Astrocyte (in vitro differentiated cells and primary cell): ENCODE measurements at regions not wholly inside any gene's neighbourhood (a gene's known extent, or its start where the extent isn't known, plus 50 kb on each side); places are given as distances from the start of the nearest gene placed in this dataset.
"Not testable (repeated sequence)": the region's sequence is repeated elsewhere in the genome, so short reads cannot be mapped to it uniquely, and the experiment has no call there.

Source experiments
- DNase-seq: peaks from one replicate; pipeline ENCODE4 v3.0.0-alpha.2; 2010; ENCODE audit warnings: low read depth
- FAIRE-seq: peaks from 2 replicates; lab custom pipeline; 2011; peaks lifted over from hg19 to GRCh38; lab: Jason Lieb, UNC
- H2AFZ ChIP-seq: 2 replicates; pipeline ENCODE4 v1.6.0; 2012; ENCODE audit warnings: low read depth, low read length, inconsistent platforms
- H3K27ac ChIP-seq: 2 replicates; pipeline ENCODE4 v1.5.1; 2011; ENCODE audit warnings: low read depth, low read length, inconsistent platforms
- H3K27me3 ChIP-seq: 2 replicates; pipeline ENCODE4 v1.6.0; 2011; ENCODE audit warnings: low read length, inconsistent platforms; ENCODE audit not compliant: insufficient read depth
- H3K36me3 ChIP-seq: 2 replicates; pipeline ENCODE4 v1.5.1; 2011; ENCODE audit warnings: low read length, inconsistent platforms; ENCODE audit not compliant: insufficient read depth
- H3K4me1 ChIP-seq: 2 replicates; pipeline ENCODE4 v1.5.1; 2011; ENCODE audit warnings: low read length, inconsistent platforms; ENCODE audit not compliant: insufficient read depth
- H3K4me2 ChIP-seq: 2 replicates; pipeline ENCODE4 v1.6.0; 2012; ENCODE audit warnings: low read length, inconsistent platforms
- H3K4me3 ChIP-seq: 2 replicates; pipeline ENCODE4 v1.5.1; 2011; ENCODE audit warnings: low read depth, mild to moderate bottlenecking, low read length, inconsistent platforms; ENCODE audit not compliant: insufficient read depth
- H3K79me2 ChIP-seq: 2 replicates; pipeline ENCODE4 v1.6.0; 2012; ENCODE audit warnings: mild to moderate bottlenecking, low read length, inconsistent platforms; ENCODE audit not compliant: insufficient read depth
- H3K9ac ChIP-seq: 2 replicates; pipeline ENCODE4 v1.6.0; 2012; ENCODE audit warnings: mild to moderate bottlenecking, low read length, inconsistent platforms
- H3K9me3 ChIP-seq: 2 replicates; pipeline ENCODE4 v1.5.1; 2012; ENCODE audit warnings: low read depth, mild to moderate bottlenecking, low read length, inconsistent platforms; ENCODE audit not compliant: insufficient read depth
- H4K20me1 ChIP-seq: 2 replicates; pipeline ENCODE4 v1.6.0; 2012; ENCODE audit warnings: low read length, inconsistent platforms; ENCODE audit not compliant: insufficient read depth
- H3K27ac Mint-ChIP-seq: one replicate; pipeline ENCODE4 v1.8.0; 2021; ENCODE audit warnings: mild to moderate bottlenecking, mixed read lengths; ENCODE audit not compliant: unreplicated experiment
- H3K27me3 Mint-ChIP-seq: one replicate; pipeline ENCODE4 v1.8.0; 2021; ENCODE audit warnings: low read depth, mixed read lengths; ENCODE audit not compliant: unreplicated experiment
- H3K36me3 Mint-ChIP-seq: one replicate; pipeline ENCODE4 v1.8.0; 2021; ENCODE audit warnings: low read depth, mixed read lengths; ENCODE audit not compliant: unreplicated experiment
- H3K4me1 Mint-ChIP-seq: one replicate; pipeline ENCODE4 v1.8.0; 2021; ENCODE audit warnings: low read depth, mixed read lengths; ENCODE audit not compliant: unreplicated experiment
- H3K4me3 Mint-ChIP-seq: one replicate; pipeline ENCODE4 v1.8.0; 2021; ENCODE audit warnings: mild to moderate bottlenecking, moderate library complexity, mixed read lengths; ENCODE audit not compliant: unreplicated experiment
- H3K9me3 Mint-ChIP-seq: one replicate; pipeline ENCODE4 v1.8.0; 2021; ENCODE audit warnings: mild to moderate bottlenecking, mixed read lengths; ENCODE audit not compliant: unreplicated experiment
- CTCF ChIP-seq: IDR thresholded peaks from 2 replicates; pipeline ENCODE4 v1.5.1; 2011; ENCODE audit warnings: low read depth, mild to moderate bottlenecking, inconsistent platforms, low read length, moderate library complexity; ENCODE audit not compliant: insufficient read depth
- EZH2 ChIP-seq: IDR thresholded peaks from 2 replicates; pipeline ENCODE4 v1.6.1; 2012; ENCODE audit warnings: mild to moderate bottlenecking, low read length, inconsistent platforms; ENCODE audit not compliant: insufficient read depth

GRCh38 chr2:105999211-105999989, 194.7 kb downstream of the UXS1 start:
- Histone ChIP-seq H2AFZ (no peak overlapping the region), H3K9ac (no peak overlapping the region), H3K27ac (no peak overlapping the region), H4K20me1 (no peaks in the 10 kb centered on the region), H3K4me2 (no peak overlapping the region), H3K27me3 (no peaks in the 10 kb centered on the region), H3K79me2 (no peaks in the 10 kb centered on the region), H3K36me3 (no peaks in the 10 kb centered on the region), H3K4me3 (no peak overlapping the region), H3K4me1 (no peaks in the 10 kb centered on the region), H3K9me3 (peaks cover 3% of the 10 kb centered on the region)
- no peaks in the 10 kb centered on the region for H3K4me1 Mint-ChIP-seq
- FAIRE-seq (no peak), DNase-seq (no peak)
- H3K27me3 Mint-ChIP-seq: peaks cover 6% of the 10 kb centered on the region
- peaks cover 27% of the 10 kb centered on the region for H3K9me3 Mint-ChIP-seq
- H3K4me3 Mint-ChIP-seq: no peak overlapping the region
- no peak overlapping the region for H3K27ac Mint-ChIP-seq
- H3K36me3 Mint-ChIP-seq: peaks cover 2% of the 10 kb centered on the region
- no peak for TF ChIP-seq EZH2

- Histone ChIP-seq H3K4me1 (no peaks in the 10 kb centered on the region), H3K27me3 (no peaks in the 10 kb centered on the region), H4K20me1 (no peaks in the 10 kb centered on the region), H3K4me3 (no peak overlapping the region), H3K79me2 (no peaks in the 10 kb centered on the region), H3K4me2 (no peak overlapping the region), H3K27ac (no peak overlapping the region), H2AFZ (no peak overlapping the region), H3K36me3 (no peaks in the 10 kb centered on the region), H3K9me3 (peaks cover 9% of the 10 kb centered on the region), H3K9ac (no peak overlapping the region)
- TF ChIP-seq CTCF: no peak
- TF ChIP-seq EZH2: no peak
- no peak overlapping the region for H3K27ac Mint-ChIP-seq
- H3K9me3 Mint-ChIP-seq: peaks cover 39% of the 10 kb centered on the region
- peaks cover 6% of the 10 kb centered on the region for H3K27me3 Mint-ChIP-seq
- FAIRE-seq: no peak
- H3K4me1 Mint-ChIP-seq: no peaks in the 10 kb centered on the region
- no peak for DNase-seq
- no peak overlapping the region for H3K4me3 Mint-ChIP-seq
- peaks cover 2% of the 10 kb centered on the region for H3K36me3 Mint-ChIP-seq
Measured at GRCh38 chr2:105997711-105998110, 196.4 kb downstream of the UXS1 start.

- no peaks in the 10 kb centered on the region for H4K20me1 ChIP-seq
- H3K36me3 ChIP-seq: no peaks in the 10 kb centered on the region
- no peak overlapping the region for H3K27ac Mint-ChIP-seq
- no peaks in the 10 kb centered on the region for H3K4me1 Mint-ChIP-seq
- H3K27ac ChIP-seq: no peak overlapping the region
- no peak overlapping the region for H3K4me3 ChIP-seq
- no peak for TF ChIP-seq EZH2
- TF ChIP-seq CTCF: no peak
- H3K9ac ChIP-seq: no peak overlapping the region
- no peaks in the 10 kb centered on the region for H3K79me2 ChIP-seq
- H3K4me1 ChIP-seq: no peaks in the 10 kb centered on the region
- no peaks in the 10 kb centered on the region for H3K36me3 Mint-ChIP-seq
- no peaks in the 10 kb centered on the region for H3K27me3 ChIP-seq
- peaks cover 37% of the 10 kb centered on the region for H3K9me3 Mint-ChIP-seq
- no peak overlapping the region for H2AFZ ChIP-seq
- H3K9me3 ChIP-seq: peaks cover 19% of the 10 kb centered on the region
- DNase-seq (no peak), FAIRE-seq (no peak)
- H3K4me2 ChIP-seq: no peak overlapping the region
- H3K4me3 Mint-ChIP-seq: no peak overlapping the region
- peaks cover 2% of the 10 kb centered on the region for H3K27me3 Mint-ChIP-seq
Measured at GRCh38 chr2:105990624-105991023, 203.5 kb downstream of the UXS1 start.

- not testable (repeated sequence) for H3K9ac ChIP-seq, H3K4me1 Mint-ChIP-seq, H3K79me2 ChIP-seq, H3K4me2 ChIP-seq, H2AFZ ChIP-seq, H3K27ac ChIP-seq, H3K36me3 Mint-ChIP-seq, H3K4me1 ChIP-seq, H3K27me3 ChIP-seq, H3K4me3 Mint-ChIP-seq, H4K20me1 ChIP-seq, DNase-seq, H3K4me3 ChIP-seq, H3K27me3 Mint-ChIP-seq, H3K36me3 ChIP-seq, FAIRE-seq, H3K27ac Mint-ChIP-seq
- peaks cover 37% of the 10 kb centered on the region for H3K9me3 Mint-ChIP-seq
- H3K9me3 ChIP-seq: peaks cover 18% of the 10 kb centered on the region
Measured at GRCh38 chr2:105989803-105990202, 204.3 kb downstream of the UXS1 start.
